NCI-H128 (cell line): ENCODE measurements at regions not wholly inside any gene's neighbourhood (a gene's known extent, or its start where the extent isn't known, plus 50 kb on each side); places are given as distances from the start of the nearest gene placed in this dataset.
"Not testable (repeated sequence)": the region's sequence is repeated elsewhere in the genome, so short reads cannot be mapped to it uniquely, and the experiment has no call there.

ENCODE experiments used
- DNase-seq: peaks from one replicate; lab custom pipeline; 2025; ENCODE audit not compliant: unreplicated experiment; lab: John Stamatoyannopoulos, UW

- DNase-seq: no peak
Observed at GRCh38 chr5:92371171-92371888, 988.2 kb upstream of the ARRDC3 start.

- DNase-seq: no peak
Observed at GRCh38 chr5:92370032-92370431, 986.9 kb upstream of the ARRDC3 start.

- no peak for DNase-seq
Observed at GRCh38 chr5:92369587-92369986, 986.5 kb upstream of the ARRDC3 start.

GRCh38 chr5:92364986-92365550 lies 982.0 kb upstream of the ARRDC3 start:
- DNase-seq: no peak

- no peak for DNase-seq
Observed at GRCh38 chr5:92353107-92354030, 970.3 kb upstream of the ARRDC3 start.

- no peak for DNase-seq
Observed at GRCh38 chr5:92337772-92338234, 954.7 kb upstream of the ARRDC3 start.

- no peak for DNase-seq
Observed at GRCh38 chr5:92332039-92332438, 948.9 kb upstream of the ARRDC3 start.

GRCh38 chr5:92330365-92330764 lies 947.2 kb upstream of the ARRDC3 start:
- DNase-seq: no peak

- DNase-seq: no peak
Observed at GRCh38 chr5:92329759-92330158, 946.6 kb upstream of the ARRDC3 start.

GRCh38 chr5:92328584-92329259 lies 945.6 kb upstream of the ARRDC3 start:
- DNase-seq: no peak

GRCh38 chr5:92320446-92320845 lies 937.3 kb upstream of the ARRDC3 start:
- DNase-seq: no peak

- DNase-seq: no peak
Observed at GRCh38 chr5:92313385-92313784, 930.3 kb upstream of the ARRDC3 start.

- DNase-seq: no peak
Observed at GRCh38 chr5:92309336-92309991, 926.3 kb upstream of the ARRDC3 start.

GRCh38 chr5:92308679-92309078 lies 925.6 kb upstream of the ARRDC3 start:
- no peak for DNase-seq

GRCh38 chr5:92302356-92302755 lies 919.2 kb upstream of the ARRDC3 start:
- not testable (repeated sequence) for DNase-seq

- no peak for DNase-seq
Observed at GRCh38 chr5:92283521-92283920, 900.4 kb upstream of the ARRDC3 start.

GRCh38 chr5:92271750-92272149 lies 888.6 kb upstream of the ARRDC3 start:
- DNase-seq: not testable (repeated sequence)

GRCh38 chr5:92268343-92268742 lies 885.2 kb upstream of the ARRDC3 start:
- no peak for DNase-seq

- DNase-seq: no peak
Observed at GRCh38 chr5:92267830-92268229, 884.7 kb upstream of the ARRDC3 start.

GRCh38 chr5:92265804-92266203 lies 882.7 kb upstream of the ARRDC3 start:
- DNase-seq: no peak

GRCh38 chr5:92255605-92256004 lies 872.5 kb upstream of the ARRDC3 start:
- DNase-seq: not testable (repeated sequence)
